Muscle of leg (tissue), 3 donors: ENCODE measurements at regions not wholly inside any gene's neighbourhood (a gene's known extent, or its start where the extent isn't known, plus 50 kb on each side); places are given as distances from the start of the nearest gene placed in this dataset.

Experiments
- DNase-seq: peaks from one replicate; pipeline ENCODE4 v3.0.0; 2013
- H3K27ac ChIP-seq: one replicate; pipeline ENCODE4 v1.5.1; 2013; ENCODE audit warnings: mild to moderate bottlenecking, low read length, control low read depth
- H3K27me3 ChIP-seq: one replicate; pipeline ENCODE4 v1.6.1; 2013; ENCODE audit warnings: low read length; ENCODE audit not compliant: control insufficient read depth, insufficient read depth
- H3K36me3 ChIP-seq: one replicate; pipeline ENCODE4 v1.6.1; 2013; ENCODE audit warnings: low read length; ENCODE audit not compliant: control insufficient read depth, insufficient read depth
- H3K4me1 ChIP-seq: one replicate; pipeline ENCODE4 v1.6.1; 2013; ENCODE audit warnings: low read length; ENCODE audit not compliant: control insufficient read depth, insufficient read depth
- H3K4me3 ChIP-seq: one replicate; pipeline ENCODE4 v1.5.1; 2013; ENCODE audit warnings: low read length, control low read depth
- H3K9me3 ChIP-seq: replicated peaks from 2 replicates; pipeline ENCODE4 v1.6.1; 2013; ENCODE audit warnings: low read depth, low read length; ENCODE audit not compliant: control insufficient read depth
- WGBS: methylation state at CpG from one replicate; pipeline ENCODE4 v1.1.5; 2013; ENCODE audit warnings: missing lambda C conversion rate; ENCODE audit not compliant: insufficient coverage; 5-methylcytosine and 5-hydroxymethylcytosine counted together

DNA sequence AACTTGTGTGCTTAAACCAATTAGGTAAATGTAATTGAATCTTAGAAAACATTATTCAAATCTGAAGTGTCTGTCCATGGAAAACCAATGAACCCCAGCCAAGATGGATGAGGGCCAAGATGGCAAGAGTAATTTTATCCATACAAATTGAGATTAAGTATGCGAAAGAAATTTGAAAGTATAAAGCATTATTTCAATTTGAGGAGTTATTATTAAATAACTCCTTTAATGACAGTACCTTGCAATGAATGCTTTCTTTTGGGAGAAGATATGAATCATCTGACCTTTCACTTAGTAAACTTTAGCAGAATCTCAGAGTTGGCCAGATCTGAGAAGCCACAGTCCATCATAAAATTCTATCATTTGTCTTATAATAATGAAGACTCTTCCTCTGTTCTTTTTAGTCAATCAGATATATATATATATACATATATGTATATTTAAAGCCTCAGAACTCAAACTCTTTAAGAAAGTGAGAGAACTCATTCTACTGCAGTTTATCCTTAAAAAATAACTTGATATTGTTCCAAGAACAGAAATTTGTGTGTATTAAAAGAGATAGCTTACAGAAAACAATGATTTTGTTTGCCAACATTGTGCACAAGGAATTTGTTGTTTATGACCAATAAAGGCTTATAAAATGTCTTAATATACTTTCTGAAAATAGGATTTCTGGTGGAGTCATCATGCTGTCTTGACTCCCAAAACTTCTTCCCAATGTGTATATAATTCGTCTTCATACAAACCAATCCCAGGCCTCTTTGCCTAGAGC lies 434.8 kb upstream of the THBS1 start:
- Histone ChIP-seq H3K9me3 (no peaks in the 10 kb centered on the region), H3K4me1 (peaks cover 1% of the 10 kb centered on the region), H3K4me3 (no peak overlapping the region), H3K27me3 (no peaks in the 10 kb centered on the region), H3K27ac (no peak overlapping the region), H3K36me3 (no peaks in the 10 kb centered on the region)
- DNase-seq: peak; percentile 72
- WGBS: no CpG with 5 or more reads among the region's 2 CpGs

GRCh38 chr15:39149636-39150150 lies 431.2 kb upstream of the THBS1 start:
- H3K27ac ChIP-seq: no peak overlapping the region
- DNase-seq: no peak
- no peaks in the 10 kb centered on the region for H3K4me1 ChIP-seq
- H3K36me3 ChIP-seq: no peaks in the 10 kb centered on the region
- no peak overlapping the region for H3K4me3 ChIP-seq
- no peaks in the 10 kb centered on the region for H3K9me3 ChIP-seq
- 86% methylated on average over 1 of the region's 1 CpG for WGBS
- no peaks in the 10 kb centered on the region for H3K27me3 ChIP-seq

DNA sequence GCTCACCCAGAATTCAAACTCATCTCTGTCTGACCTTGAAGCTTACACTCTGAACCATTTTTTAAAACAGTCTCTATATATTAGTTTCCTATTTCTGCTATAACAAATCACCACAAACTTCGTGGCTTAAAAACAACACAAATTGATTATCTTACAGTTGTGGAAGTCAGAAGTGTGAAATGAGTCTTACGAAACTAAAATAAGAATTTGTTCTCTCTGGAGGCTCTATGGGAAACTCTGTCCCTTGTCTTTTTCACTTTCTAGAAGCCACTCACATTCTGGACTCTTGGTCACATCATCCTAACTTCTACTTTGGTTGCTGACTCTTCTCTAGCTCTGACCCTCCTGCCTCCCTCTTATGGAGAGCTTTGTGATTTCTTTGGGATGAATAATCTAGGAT lies 429.3 kb upstream of the THBS1 start:
- no peaks in the 10 kb centered on the region for H3K36me3 ChIP-seq
- H3K27me3 ChIP-seq: no peaks in the 10 kb centered on the region
- H3K9me3 ChIP-seq: no peaks in the 10 kb centered on the region
- H3K4me1 ChIP-seq: no peaks in the 10 kb centered on the region
- no peak overlapping the region for H3K4me3 ChIP-seq
- WGBS: no CpG with 5 or more reads among the region's 2 CpGs
- DNase-seq: no peak
- H3K27ac ChIP-seq: no peak overlapping the region

DNA sequence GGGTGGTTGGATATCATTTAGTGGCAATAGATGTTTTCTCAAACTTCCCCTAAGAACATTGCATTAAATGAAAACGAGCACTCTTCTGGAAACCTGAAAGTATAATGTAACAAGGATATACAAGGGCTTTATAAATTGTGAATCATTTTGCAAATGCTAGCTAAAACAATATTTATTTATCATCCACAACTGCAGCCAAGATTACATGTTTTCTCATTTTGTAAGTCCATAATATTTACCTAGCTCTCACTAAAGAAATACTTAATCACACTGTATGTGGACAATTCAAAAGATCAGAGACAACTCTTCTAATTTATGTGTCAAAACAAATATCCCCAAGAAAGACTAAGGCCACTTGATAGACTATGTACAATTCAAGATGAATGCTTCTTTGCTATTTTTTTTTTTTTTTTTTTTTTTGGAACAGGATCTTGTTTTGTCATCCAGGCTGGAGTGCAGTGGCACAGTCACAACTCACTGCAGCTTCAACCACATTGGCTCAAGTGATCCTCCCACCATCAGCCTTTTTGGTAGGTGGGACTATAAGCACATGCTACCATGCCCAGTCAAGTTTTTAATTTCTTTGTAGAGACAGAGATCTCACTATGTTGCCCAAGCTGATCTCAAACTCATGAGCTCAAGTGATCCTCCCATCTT lies 427.7 kb upstream of the THBS1 start:
- WGBS: no CpG with 5 or more reads among the region's 1 CpG
- Histone ChIP-seq H3K4me1 (peaks cover 6% of the 10 kb centered on the region), H3K27me3 (no peaks in the 10 kb centered on the region), H3K9me3 (no peaks in the 10 kb centered on the region), H3K27ac (no peak overlapping the region), H3K4me3 (no peak overlapping the region), H3K36me3 (no peaks in the 10 kb centered on the region)
- no peak for DNase-seq

DNA sequence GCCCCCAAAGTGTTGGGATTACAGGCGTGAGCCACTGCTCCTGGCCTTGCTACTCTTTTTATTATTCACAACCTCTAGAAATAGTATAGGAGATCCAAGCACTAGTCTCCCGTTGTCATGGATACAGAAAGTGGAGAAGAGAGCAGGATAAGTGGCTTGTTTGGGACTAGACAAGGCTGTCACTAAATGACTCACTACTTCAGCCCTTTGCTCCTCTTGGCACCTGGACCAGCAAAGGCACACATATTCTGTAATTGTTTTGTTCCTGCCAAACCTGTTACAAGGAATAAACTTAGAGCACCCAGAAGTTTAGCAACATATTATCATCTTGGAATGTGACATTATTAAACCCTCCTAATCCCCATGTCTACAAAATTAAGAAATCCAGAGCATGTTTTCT lies 427.2 kb upstream of the THBS1 start:
- peak; percentile 30 for DNase-seq
- no peak overlapping the region for H3K4me3 ChIP-seq
- H3K4me1 ChIP-seq: peaks cover 7% of the 10 kb centered on the region
- no peaks in the 10 kb centered on the region for H3K27me3 ChIP-seq
- H3K9me3 ChIP-seq: no peaks in the 10 kb centered on the region
- no peak overlapping the region for H3K27ac ChIP-seq
- no CpG with 5 or more reads among the region's 2 CpGs for WGBS
- H3K36me3 ChIP-seq: no peaks in the 10 kb centered on the region

DNA sequence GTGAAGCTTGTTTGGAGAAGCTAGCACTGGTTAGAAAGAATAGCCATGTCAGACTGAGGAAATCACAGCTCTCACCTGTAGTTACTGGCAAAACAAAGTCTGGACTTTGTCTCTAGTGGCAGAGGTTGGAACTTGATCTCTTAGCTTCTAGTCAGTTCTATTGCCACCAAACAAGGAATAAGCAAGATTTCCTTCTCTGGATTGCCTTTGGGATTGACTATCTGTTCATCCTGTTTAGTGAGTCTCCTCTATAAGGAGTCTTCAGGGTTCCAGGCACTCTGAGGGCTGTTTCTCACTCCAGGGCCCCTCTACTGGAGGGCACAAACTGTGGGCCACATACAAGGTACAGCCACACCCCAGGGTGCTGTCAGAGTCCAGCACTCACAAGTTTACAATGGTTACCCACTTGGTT lies 426.6 kb upstream of the THBS1 start:
- H3K4me3 ChIP-seq: no peak overlapping the region
- no peaks in the 10 kb centered on the region for H3K27me3 ChIP-seq
- H3K36me3 ChIP-seq: no peaks in the 10 kb centered on the region
- DNase-seq: no peak
- no peaks in the 10 kb centered on the region for H3K9me3 ChIP-seq
- no peak overlapping the region for H3K27ac ChIP-seq
- H3K4me1 ChIP-seq: peaks cover 7% of the 10 kb centered on the region

DNA sequence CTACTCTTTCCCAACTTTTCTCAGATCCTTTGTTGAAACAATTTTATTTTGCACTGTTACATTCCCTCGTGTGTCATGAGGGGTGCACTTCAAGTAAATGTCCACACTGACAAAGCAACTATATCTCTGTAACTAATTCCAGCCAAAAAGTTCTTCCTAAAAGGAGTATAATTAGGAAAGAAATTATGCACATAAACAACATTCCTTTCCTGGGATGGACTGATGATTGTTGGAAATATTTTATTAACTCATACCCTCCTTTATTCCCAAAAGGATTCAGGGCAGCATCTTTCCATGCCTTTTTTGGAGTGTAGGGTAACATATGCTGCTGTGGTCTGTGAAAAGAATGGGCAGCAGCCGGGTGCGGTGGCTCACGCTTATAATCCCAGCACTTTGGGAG lies 426.1 kb upstream of the THBS1 start:
- Histone ChIP-seq H3K27me3 (no peaks in the 10 kb centered on the region), H3K27ac (no peak overlapping the region), H3K36me3 (no peaks in the 10 kb centered on the region), H3K4me1 (peaks cover 7% of the 10 kb centered on the region), H3K4me3 (no peak overlapping the region), H3K9me3 (no peaks in the 10 kb centered on the region)
- no peak for DNase-seq
- no CpG with 5 or more reads among the region's 4 CpGs for WGBS

DNA sequence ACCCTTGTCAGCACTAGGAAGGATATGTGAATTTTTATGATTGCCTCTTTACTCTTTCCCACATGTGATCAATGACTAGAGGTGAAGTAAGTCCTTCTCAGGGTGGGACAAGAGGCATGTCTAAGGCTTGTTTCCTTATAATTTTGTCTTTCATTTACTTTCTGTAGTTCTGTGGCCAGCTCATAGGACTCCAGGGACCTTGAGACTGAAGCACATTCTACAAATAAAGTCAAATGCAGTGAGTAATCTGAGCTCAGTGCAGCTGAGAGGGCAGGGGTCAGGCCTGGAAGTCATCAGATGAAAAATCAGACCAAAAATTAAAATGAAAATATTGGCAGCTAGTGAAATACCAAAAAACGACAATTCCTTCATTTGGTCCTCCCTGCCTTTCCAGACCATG lies 424.7 kb upstream of the THBS1 start:
- DNase-seq: peak; percentile 94
- Histone ChIP-seq H3K27me3 (no peaks in the 10 kb centered on the region), H3K4me3 (no peak overlapping the region), H3K4me1 (peaks cover 7% of the 10 kb centered on the region), H3K36me3 (no peaks in the 10 kb centered on the region), H3K9me3 (no peaks in the 10 kb centered on the region), H3K27ac (peak overlapping the region; percentile 69)
- no CpG with 5 or more reads among the region's 1 CpG for WGBS

GRCh38 chr15:39156646-39157250 lies 424.1 kb upstream of the THBS1 start:
- H3K27ac ChIP-seq: peak overlapping the region; percentile 69
- peaks cover 7% of the 10 kb centered on the region for H3K4me1 ChIP-seq
- H3K27me3 ChIP-seq: no peaks in the 10 kb centered on the region
- no peaks in the 10 kb centered on the region for H3K9me3 ChIP-seq
- WGBS: no CpG with 5 or more reads among the region's 2 CpGs
- peak; percentile 56 for DNase-seq
- H3K4me3 ChIP-seq: no peak overlapping the region
- no peaks in the 10 kb centered on the region for H3K36me3 ChIP-seq

DNA sequence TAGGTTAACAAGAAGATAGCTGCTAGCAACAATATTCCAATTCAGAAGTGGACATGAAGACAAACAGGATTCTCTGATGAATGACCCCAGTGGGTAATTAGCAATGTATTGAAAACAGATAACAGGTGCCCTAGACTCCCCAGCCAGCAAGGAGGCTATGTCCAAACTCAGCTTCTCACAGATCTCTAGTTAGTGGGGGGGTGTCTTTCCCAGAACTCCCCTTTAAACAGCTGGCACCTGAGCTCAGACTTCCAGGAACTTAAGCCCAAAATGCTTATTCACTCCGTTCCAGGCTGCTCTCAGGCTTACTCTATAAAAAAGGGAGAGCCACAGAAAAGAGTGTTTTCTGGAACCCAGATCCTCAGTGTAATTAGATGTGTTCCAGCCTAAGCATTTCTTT lies 423.0 kb upstream of the THBS1 start:
- 33% methylated on average over 1 of the region's 1 CpG for WGBS
- Histone ChIP-seq H3K27me3 (no peaks in the 10 kb centered on the region), H3K4me3 (no peak overlapping the region), H3K9me3 (no peaks in the 10 kb centered on the region), H3K27ac (no peak overlapping the region), H3K36me3 (no peaks in the 10 kb centered on the region), H3K4me1 (peaks cover 7% of the 10 kb centered on the region)
- DNase-seq: peak; percentile 72
